ENCODE measurements at regions not wholly inside any gene's neighbourhood (a gene's known extent, or its start where the extent isn't known, plus 50 kb on each side); places are given as distances from the start of the nearest gene placed in this dataset.

GRCh38 chr4:59612235-59612634 lies 1587.9 kb upstream of the ADGRL3 start:
- Mint-ChIP-seq H3K27me3 (ENCODE audit: low read depth) (no peaks in the 10 kb centered on the region), H3K4me1 (peaks cover 11% of the 10 kb centered on the region), H3K27ac (no peak overlapping the region), H3K9me3 (no peaks in the 10 kb centered on the region), H3K4me3 (no peak overlapping the region), H3K36me3 (no peaks in the 10 kb centered on the region)
- DNase-seq (ENCODE audit: low spot score in 2 of 2, unreplicated experiment in 2 of 2): no peak
- TF ChIP-seq, protein P1, sequence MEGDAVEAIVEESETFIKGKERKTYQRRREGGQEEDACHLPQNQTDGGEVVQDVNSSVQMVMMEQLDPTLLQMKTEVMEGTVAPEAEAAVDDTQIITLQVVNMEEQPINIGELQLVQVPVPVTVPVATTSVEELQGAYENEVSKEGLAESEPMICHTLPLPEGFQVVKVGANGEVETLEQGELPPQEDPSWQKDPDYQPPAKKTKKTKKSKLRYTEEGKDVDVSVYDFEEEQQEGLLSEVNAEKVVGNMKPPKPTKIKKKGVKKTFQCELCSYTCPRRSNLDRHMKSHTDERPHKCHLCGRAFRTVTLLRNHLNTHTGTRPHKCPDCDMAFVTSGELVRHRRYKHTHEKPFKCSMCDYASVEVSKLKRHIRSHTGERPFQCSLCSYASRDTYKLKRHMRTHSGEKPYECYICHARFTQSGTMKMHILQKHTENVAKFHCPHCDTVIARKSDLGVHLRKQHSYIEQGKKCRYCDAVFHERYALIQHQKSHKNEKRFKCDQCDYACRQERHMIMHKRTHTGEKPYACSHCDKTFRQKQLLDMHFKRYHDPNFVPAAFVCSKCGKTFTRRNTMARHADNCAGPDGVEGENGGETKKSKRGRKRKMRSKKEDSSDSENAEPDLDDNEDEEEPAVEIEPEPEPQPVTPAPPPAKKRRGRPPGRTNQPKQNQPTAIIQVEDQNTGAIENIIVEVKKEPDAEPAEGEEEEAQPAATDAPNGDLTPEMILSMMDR (IDR thresholded peaks at IDR 0.05; ENCODE audit: unreplicated experiment): no peak

DNA sequence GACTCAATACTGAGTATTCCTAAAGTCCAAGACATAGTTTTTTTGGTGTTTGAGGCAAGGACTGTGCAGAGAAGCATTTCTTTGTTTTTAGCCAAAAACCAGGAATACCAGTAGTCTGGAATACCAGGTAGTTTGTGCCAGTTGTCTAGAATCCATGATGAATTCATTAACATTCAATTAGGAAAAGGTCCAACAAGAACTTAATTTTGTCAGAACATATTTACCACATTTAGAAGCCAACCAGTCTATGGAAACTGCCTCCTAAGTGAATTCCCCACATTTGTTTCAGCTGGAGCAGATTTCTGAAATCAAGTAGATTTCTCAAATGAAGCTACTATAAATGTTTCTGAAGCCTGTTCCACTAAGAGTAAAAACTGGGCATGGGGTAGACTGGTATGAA lies 1584.8 kb upstream of the ADGRL3 start:
- Mint-ChIP-seq H3K9me3 (no peaks in the 10 kb centered on the region), H3K4me3 (no peak overlapping the region), H3K4me1 (no peaks in the 10 kb centered on the region), H3K36me3 (no peaks in the 10 kb centered on the region), H3K27ac (no peak overlapping the region), H3K27me3 (ENCODE audit: low read depth) (no peaks in the 10 kb centered on the region)
- TF ChIP-seq, protein P1 (IDR thresholded peaks at IDR 0.05; ENCODE audit: unreplicated experiment): no peak
- DNase-seq (ENCODE audit: low spot score in 2 of 2, unreplicated experiment in 2 of 2): no peak

GRCh38 chr4:59629348-59629747 lies 1570.8 kb upstream of the ADGRL3 start:
- H3K36me3 Mint-ChIP-seq: no peaks in the 10 kb centered on the region
- H3K4me3 Mint-ChIP-seq: no peak overlapping the region
- H3K27me3 Mint-ChIP-seq (ENCODE audit: low read depth): peaks cover 2% of the 10 kb centered on the region
- H3K27ac Mint-ChIP-seq: no peak overlapping the region
- TF ChIP-seq, protein P1 (IDR thresholded peaks at IDR 0.05; ENCODE audit: unreplicated experiment): no peak
- H3K4me1 Mint-ChIP-seq: no peaks in the 10 kb centered on the region
- DNase-seq (ENCODE audit: low spot score in 2 of 2, unreplicated experiment in 2 of 2): no peak
- H3K9me3 Mint-ChIP-seq: peaks cover 16% of the 10 kb centered on the region

DNA sequence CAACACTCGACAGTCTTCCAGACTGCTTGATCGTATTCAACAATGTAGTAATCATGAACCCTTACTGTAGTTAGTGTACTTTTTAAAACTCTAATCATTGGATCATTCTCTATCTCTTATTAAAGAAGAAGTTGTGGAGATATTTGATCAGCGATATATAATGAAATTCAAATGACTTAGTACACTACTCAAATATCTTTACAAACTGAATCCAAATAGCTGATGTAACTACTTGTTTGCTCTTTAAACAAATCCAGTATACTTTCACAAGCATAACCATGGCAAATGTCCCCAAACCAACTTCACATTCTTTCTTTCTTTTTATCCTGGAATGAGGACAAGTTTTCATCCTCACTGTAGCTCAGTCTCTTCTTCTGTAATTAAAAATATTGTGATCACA lies 1569.9 kb upstream of the ADGRL3 start:
- Mint-ChIP-seq H3K27me3 (ENCODE audit: low read depth) (peaks cover 2% of the 10 kb centered on the region), H3K4me3 (no peak overlapping the region), H3K4me1 (no peaks in the 10 kb centered on the region), H3K36me3 (no peaks in the 10 kb centered on the region), H3K9me3 (peaks cover 21% of the 10 kb centered on the region), H3K27ac (no peak overlapping the region)
- TF ChIP-seq, protein P1 (IDR thresholded peaks at IDR 0.05; ENCODE audit: unreplicated experiment): no peak
- no peak for DNase-seq (ENCODE audit: low spot score in 2 of 2, unreplicated experiment in 2 of 2)

DNA sequence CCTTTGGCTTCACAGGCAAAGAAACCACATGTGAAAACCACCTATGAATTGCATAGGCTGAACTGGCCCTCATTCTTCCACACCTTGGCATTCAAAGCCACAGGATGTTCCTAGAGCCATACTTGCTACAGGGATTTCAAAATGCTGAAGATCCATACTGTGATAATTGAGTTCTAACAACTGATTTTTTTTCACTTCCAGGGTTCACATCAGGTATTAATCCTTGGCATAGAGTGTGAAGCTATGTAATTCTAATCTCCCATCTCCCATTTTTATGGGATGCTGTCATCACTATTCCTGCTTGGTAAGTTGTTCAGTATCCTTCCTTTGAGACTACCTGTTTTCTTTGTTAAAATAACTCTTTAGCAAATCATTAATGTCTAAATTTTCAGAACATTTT lies 1569.2 kb upstream of the ADGRL3 start:
- no peak for DNase-seq (ENCODE audit: low spot score in 2 of 2, unreplicated experiment in 2 of 2)
- no peak overlapping the region for H3K27ac Mint-ChIP-seq
- peaks cover 2% of the 10 kb centered on the region for H3K27me3 Mint-ChIP-seq (ENCODE audit: low read depth)
- H3K4me3 Mint-ChIP-seq: no peak overlapping the region
- TF ChIP-seq, protein P1 (IDR thresholded peaks at IDR 0.05; ENCODE audit: unreplicated experiment): no peak
- no peaks in the 10 kb centered on the region for H3K36me3 Mint-ChIP-seq
- no peaks in the 10 kb centered on the region for H3K4me1 Mint-ChIP-seq
- H3K9me3 Mint-ChIP-seq: peaks cover 28% of the 10 kb centered on the region

DNA sequence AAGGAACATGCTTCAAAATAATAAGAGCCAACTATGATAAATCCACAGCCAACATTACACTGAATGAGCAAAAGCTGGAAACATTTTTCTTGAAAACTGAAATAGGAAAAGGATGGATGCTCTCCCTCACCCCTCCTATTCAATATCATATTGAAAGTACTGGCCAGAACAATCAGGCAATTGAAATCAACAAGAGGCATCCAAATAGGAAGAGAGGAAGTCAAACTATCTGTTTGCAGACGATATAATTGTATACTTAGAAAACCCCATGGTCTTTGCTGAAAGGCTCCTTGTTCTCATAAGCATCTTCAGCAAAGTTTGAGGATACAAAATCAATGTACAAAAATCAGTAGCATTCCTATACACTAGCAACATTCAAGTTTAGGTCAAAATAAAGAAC lies 1562.5 kb upstream of the ADGRL3 start:
- TF ChIP-seq, protein P1 (IDR thresholded peaks at IDR 0.05; ENCODE audit: unreplicated experiment): no peak
- Mint-ChIP-seq H3K27ac (no peak overlapping the region), H3K9me3 (peaks cover 47% of the 10 kb centered on the region), H3K4me3 (no peak overlapping the region), H3K4me1 (no peaks in the 10 kb centered on the region), H3K27me3 (ENCODE audit: low read depth) (peaks cover 2% of the 10 kb centered on the region), H3K36me3 (no peaks in the 10 kb centered on the region)
- DNase-seq (ENCODE audit: low spot score in 2 of 2, unreplicated experiment in 2 of 2): no peak

All from mesothelial cell of epicardium (in vitro differentiated cells).